ENCODE measurements at regions not wholly inside any gene's neighbourhood (a gene's known extent, or its start where the extent isn't known, plus 50 kb on each side); places are given as distances from the start of the nearest gene placed in this dataset.
A peak's percentile ranks its signal among the peaks of the same experiment; 100 is the strongest.
"Not testable (repeated sequence)": the region's sequence is repeated elsewhere in the genome, so short reads cannot be mapped to it uniquely, and the experiment has no call there.

- TF ChIP-seq CTCF (IDR thresholded peaks at IDR 0.05; ENCODE audit: low read depth, low read length): no peak
- H3K4me3 ChIP-seq (replicated peaks in 1 of 2; ENCODE audit: low read depth in 2 of 2, low read length in 2 of 2): no peak overlapping the region
- DNase-seq (ENCODE audit: low read depth in 2 of 2): peak; percentile 67 to 87
These were observed 138.3 kb upstream of the ADCY1 start for GRCh38 chr7:45435846-45436245.

GRCh38 chr7:45440776-45441175, 133.4 kb upstream of the ADCY1 start:
- not testable (repeated sequence) for H3K4me3 ChIP-seq (replicated peaks in 1 of 2; ENCODE audit: low read depth in 2 of 2, low read length in 2 of 2); DNase-seq (ENCODE audit: low read depth in 2 of 2)

- DNase-seq (ENCODE audit: low read depth in 2 of 2): no peak
- no peak overlapping the region for H3K4me3 ChIP-seq (replicated peaks in 1 of 2; ENCODE audit: low read depth in 2 of 2, low read length in 2 of 2)
- no peak for TF ChIP-seq CTCF (IDR thresholded peaks at IDR 0.05; ENCODE audit: low read depth, low read length)
These were observed 130.9 kb upstream of the ADCY1 start for GRCh38 chr7:45443263-45443662.

GRCh38 chr7:45446195-45446944, 127.8 kb upstream of the ADCY1 start:
- TF ChIP-seq CTCF (IDR thresholded peaks at IDR 0.05; ENCODE audit: low read depth, low read length): no peak
- peak in 1 of 2 donors; percentile 56 for DNase-seq (ENCODE audit: low read depth in 2 of 2)
- H3K4me3 ChIP-seq (replicated peaks in 1 of 2; ENCODE audit: low read depth in 2 of 2, low read length in 2 of 2): no peak overlapping the region

GRCh38 chr7:45447296-45447695, 126.9 kb upstream of the ADCY1 start:
- no peak for DNase-seq (ENCODE audit: low read depth in 2 of 2)
- no peak for TF ChIP-seq CTCF (IDR thresholded peaks at IDR 0.05; ENCODE audit: low read depth, low read length)
- H3K4me3 ChIP-seq (replicated peaks in 1 of 2; ENCODE audit: low read depth in 2 of 2, low read length in 2 of 2): no peak overlapping the region

GRCh38 chr7:45450571-45451204, 123.5 kb upstream of the ADCY1 start:
- no peak overlapping the region for H3K4me3 ChIP-seq (replicated peaks in 1 of 2; ENCODE audit: low read depth in 2 of 2, low read length in 2 of 2)
- TF ChIP-seq CTCF (IDR thresholded peaks at IDR 0.05; ENCODE audit: low read depth, low read length): no peak
- no peak for DNase-seq (ENCODE audit: low read depth in 2 of 2)

GRCh38 chr7:45451342-45452035, 122.7 kb upstream of the ADCY1 start:
- H3K4me3 ChIP-seq (replicated peaks in 1 of 2; ENCODE audit: low read depth in 2 of 2, low read length in 2 of 2): no peak overlapping the region
- TF ChIP-seq CTCF (IDR thresholded peaks at IDR 0.05; ENCODE audit: low read depth, low read length): no peak
- no peak for DNase-seq (ENCODE audit: low read depth in 2 of 2)
